RWPE2 (cell line): ENCODE measurements at regions not wholly inside any gene's neighbourhood (a gene's known extent, or its start where the extent isn't known, plus 50 kb on each side); places are given as distances from the start of the nearest gene placed in this dataset.
A peak's percentile ranks its signal among the peaks of the same experiment; 100 is the strongest.

Source experiments
- ATAC-seq: fragments of 200-7000 bp; cut with Tn5 transposase; 3 replicates; pipeline ENCODE4 v1.9.1; 2021; ENCODE audit warnings: low read depth
- DNase-seq: peaks from one replicate; pipeline ENCODE4 v3.0.0-alpha.2; 2020; ENCODE audit warnings: low spot score
- H3K27ac ChIP-seq: fragments of 450-650 bp; 2 replicates; pipeline ENCODE4 v1.5.1; 2017; ENCODE audit warnings: mild to moderate bottlenecking; ENCODE audit not compliant: poor library complexity, severe bottlenecking
- H3K27me3 ChIP-seq: fragments of 250-450 bp; sonication (Bioruptor Pico); 2 replicates; pipeline ENCODE4 v1.5.1; 2021; ENCODE audit warnings: mild to moderate bottlenecking, moderate library complexity; ENCODE audit not compliant: insufficient read depth, poor library complexity, severe bottlenecking
- H3K36me3 ChIP-seq: fragments of 250-450 bp; sonication (Bioruptor Pico); 2 replicates; pipeline ENCODE4 v1.5.1; 2020; ENCODE audit warnings: low read depth, mild to moderate bottlenecking, moderate library complexity
- H3K4me1 ChIP-seq: fragments of 250-450 bp; sonication (Bioruptor Pico); 2 replicates; pipeline ENCODE4 v1.5.1; 2021; ENCODE audit warnings: mild to moderate bottlenecking, moderate library complexity; ENCODE audit not compliant: insufficient read depth, poor library complexity, severe bottlenecking
- H3K4me3 ChIP-seq: fragments of 250-450 bp; sonication (Bioruptor Pico); 2 replicates; pipeline ENCODE4 v1.5.1; 2021; ENCODE audit warnings: mild to moderate bottlenecking, moderate library complexity; ENCODE audit not compliant: severe bottlenecking
- H3K9me3 ChIP-seq: fragments of 250-450 bp; sonication (Bioruptor Pico); 2 replicates; pipeline ENCODE4 v1.5.1; 2021; ENCODE audit warnings: mild to moderate bottlenecking, moderate library complexity; ENCODE audit not compliant: severe bottlenecking
- TF ChIP-seq, protein P1 (sequence below): fragments of 450-650 bp; IDR thresholded peaks from one replicate; pipeline ENCODE4 v1.5.1; 2017; ENCODE audit warnings: mild to moderate bottlenecking, moderate library complexity; ENCODE audit not compliant: poor library complexity, severe bottlenecking

DNA sequence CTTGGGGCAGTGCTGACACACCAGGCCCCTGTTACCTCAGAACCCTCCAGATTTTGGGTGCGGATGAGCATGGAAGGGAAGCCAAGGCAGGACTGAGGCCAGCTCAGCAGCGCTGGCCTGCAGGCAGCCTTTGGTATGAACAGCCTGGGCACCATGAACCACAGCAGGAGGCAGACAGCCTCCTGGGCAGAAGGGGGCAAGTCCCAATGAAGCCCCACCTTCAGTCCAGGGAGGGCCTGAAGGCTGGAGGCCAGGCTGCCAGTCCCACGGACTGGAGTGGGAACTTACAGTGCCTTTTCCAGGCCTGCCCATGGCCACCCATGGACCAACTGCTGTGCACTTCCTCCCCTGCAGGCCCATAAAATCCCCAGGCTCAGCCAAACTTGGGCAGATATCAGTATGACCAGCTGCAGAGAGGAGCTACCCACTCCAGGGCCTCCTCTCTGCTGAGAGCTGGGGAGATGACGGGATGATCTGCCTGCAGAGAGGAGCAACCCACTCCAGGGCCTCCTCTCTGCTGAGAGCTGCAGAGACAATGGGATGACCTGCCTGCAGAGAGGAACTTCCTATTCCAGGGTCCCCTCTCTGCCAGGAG, 74.7 kb downstream of the NEURL3 start:
- no peak overlapping the region for H3K27ac ChIP-seq
- H3K27me3 ChIP-seq = no peaks in the 10 kb centered on the region
- H3K4me3 ChIP-seq = no peak overlapping the region
- TF ChIP-seq, protein P1, sequence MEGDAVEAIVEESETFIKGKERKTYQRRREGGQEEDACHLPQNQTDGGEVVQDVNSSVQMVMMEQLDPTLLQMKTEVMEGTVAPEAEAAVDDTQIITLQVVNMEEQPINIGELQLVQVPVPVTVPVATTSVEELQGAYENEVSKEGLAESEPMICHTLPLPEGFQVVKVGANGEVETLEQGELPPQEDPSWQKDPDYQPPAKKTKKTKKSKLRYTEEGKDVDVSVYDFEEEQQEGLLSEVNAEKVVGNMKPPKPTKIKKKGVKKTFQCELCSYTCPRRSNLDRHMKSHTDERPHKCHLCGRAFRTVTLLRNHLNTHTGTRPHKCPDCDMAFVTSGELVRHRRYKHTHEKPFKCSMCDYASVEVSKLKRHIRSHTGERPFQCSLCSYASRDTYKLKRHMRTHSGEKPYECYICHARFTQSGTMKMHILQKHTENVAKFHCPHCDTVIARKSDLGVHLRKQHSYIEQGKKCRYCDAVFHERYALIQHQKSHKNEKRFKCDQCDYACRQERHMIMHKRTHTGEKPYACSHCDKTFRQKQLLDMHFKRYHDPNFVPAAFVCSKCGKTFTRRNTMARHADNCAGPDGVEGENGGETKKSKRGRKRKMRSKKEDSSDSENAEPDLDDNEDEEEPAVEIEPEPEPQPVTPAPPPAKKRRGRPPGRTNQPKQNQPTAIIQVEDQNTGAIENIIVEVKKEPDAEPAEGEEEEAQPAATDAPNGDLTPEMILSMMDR = no peak
- peaks cover 18% of the 10 kb centered on the region for H3K4me1 ChIP-seq
- no peaks in the 10 kb centered on the region for H3K9me3 ChIP-seq
- H3K36me3 ChIP-seq = no peaks in the 10 kb centered on the region
- DNase-seq (no peak), ATAC-seq (no peak)

DNA sequence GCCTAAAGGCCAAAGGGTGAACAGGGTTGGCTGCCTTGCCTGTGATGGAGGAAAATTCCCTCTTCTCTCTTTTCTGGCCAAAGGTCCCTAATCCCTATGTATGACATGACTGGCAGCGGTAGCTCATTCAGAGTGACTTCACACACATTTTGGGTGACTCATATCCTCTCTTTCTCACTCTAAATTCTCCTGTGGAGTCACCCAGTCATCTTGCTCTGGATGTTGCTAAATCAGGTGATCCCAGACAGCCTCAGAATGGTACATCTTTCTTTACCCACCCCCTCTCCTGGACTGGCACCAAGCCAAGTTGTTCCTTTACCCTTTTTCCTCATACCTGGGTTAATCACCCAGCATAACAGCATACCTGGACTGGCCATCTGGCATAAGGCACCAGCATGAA, 77.2 kb downstream of the NEURL3 start:
- TF ChIP-seq, protein P1 = no peak
- H3K27me3 ChIP-seq = no peaks in the 10 kb centered on the region
- no peaks in the 10 kb centered on the region for H3K36me3 ChIP-seq
- ATAC-seq (peak; percentile 96), DNase-seq (peak; percentile 93)
- H3K27ac ChIP-seq = peak overlapping the region; percentile 67
- no peaks in the 10 kb centered on the region for H3K9me3 ChIP-seq
- H3K4me1 ChIP-seq = peaks cover 18% of the 10 kb centered on the region
- H3K4me3 ChIP-seq = no peak overlapping the region

DNA sequence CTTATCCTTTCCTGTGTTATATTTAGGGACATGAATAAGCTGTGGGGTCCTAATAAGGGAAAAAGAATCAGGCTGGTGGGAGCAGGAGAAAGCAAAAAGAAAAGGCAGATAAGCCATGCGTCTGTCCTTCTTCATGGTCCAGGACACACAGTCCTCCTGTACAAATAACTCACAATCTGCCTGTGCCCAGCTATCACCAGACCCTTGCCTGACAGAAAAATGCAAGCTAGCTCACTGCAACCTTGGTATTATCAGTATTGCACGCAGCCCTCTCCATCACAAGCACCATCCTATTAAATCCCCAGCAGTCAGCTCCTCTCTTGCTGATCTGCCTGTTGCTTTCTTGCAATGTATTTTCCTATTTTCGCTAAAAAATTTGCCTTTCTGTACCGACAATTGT, 78.0 kb downstream of the NEURL3 start:
- no peak for DNase-seq
- no peaks in the 10 kb centered on the region for H3K27me3 ChIP-seq
- H3K36me3 ChIP-seq = no peaks in the 10 kb centered on the region
- peak overlapping the region; percentile 67 for H3K27ac ChIP-seq
- H3K4me3 ChIP-seq = no peak overlapping the region
- H3K9me3 ChIP-seq = no peaks in the 10 kb centered on the region
- TF ChIP-seq, protein P1 = no peak
- H3K4me1 ChIP-seq = peaks cover 18% of the 10 kb centered on the region
- no peak for ATAC-seq

DNA sequence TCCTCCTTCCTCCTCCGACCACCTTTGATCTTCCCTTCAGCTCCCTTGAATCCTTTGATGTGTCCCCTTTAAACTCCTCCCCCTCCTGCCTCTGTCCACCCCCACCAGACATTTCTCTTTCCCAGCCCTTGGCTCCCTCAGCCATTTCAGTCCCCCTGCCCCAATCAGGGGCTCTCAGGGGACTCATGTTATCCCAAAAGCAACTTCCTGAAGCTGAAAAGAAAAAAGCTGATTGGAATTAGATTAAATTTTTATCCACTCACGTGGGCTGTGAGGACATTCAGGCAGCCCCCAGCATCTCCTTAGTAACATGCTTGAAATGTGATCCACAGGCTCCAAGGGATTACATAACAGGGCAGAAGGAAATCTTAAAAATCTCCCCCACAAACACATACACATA, 81.3 kb downstream of the NEURL3 start:
- TF ChIP-seq, protein P1 = no peak
- Histone ChIP-seq H3K4me1 (peaks cover 12% of the 10 kb centered on the region), H3K27ac (no peak overlapping the region), H3K36me3 (no peaks in the 10 kb centered on the region), H3K27me3 (no peaks in the 10 kb centered on the region), H3K9me3 (no peaks in the 10 kb centered on the region), H3K4me3 (no peak overlapping the region)
- no peak for ATAC-seq
- DNase-seq = no peak
